ENCODE measurements at regions not wholly inside any gene's neighbourhood (a gene's known extent, or its start where the extent isn't known, plus 50 kb on each side); places are given as distances from the start of the nearest gene placed in this dataset.

GRCh38 chr11:115887727-115888126 is 383.5 kb upstream of the CADM1 start:
- H3K4me1 Mint-ChIP-seq = peaks cover 30% of the 10 kb centered on the region
- DNase-seq (ENCODE audit: low read depth, low spot score) = no peak
- no peak overlapping the region for H3K4me3 Mint-ChIP-seq
- H3K27ac Mint-ChIP-seq (ENCODE audit: unreplicated experiment) = no peak overlapping the region
- H3K36me3 Mint-ChIP-seq (ENCODE audit: low read depth) = no peaks in the 10 kb centered on the region
- TF ChIP-seq, protein P1, sequence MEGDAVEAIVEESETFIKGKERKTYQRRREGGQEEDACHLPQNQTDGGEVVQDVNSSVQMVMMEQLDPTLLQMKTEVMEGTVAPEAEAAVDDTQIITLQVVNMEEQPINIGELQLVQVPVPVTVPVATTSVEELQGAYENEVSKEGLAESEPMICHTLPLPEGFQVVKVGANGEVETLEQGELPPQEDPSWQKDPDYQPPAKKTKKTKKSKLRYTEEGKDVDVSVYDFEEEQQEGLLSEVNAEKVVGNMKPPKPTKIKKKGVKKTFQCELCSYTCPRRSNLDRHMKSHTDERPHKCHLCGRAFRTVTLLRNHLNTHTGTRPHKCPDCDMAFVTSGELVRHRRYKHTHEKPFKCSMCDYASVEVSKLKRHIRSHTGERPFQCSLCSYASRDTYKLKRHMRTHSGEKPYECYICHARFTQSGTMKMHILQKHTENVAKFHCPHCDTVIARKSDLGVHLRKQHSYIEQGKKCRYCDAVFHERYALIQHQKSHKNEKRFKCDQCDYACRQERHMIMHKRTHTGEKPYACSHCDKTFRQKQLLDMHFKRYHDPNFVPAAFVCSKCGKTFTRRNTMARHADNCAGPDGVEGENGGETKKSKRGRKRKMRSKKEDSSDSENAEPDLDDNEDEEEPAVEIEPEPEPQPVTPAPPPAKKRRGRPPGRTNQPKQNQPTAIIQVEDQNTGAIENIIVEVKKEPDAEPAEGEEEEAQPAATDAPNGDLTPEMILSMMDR (conservative IDR thresholded peaks at IDR 0.05) = no peak
- no peaks in the 10 kb centered on the region for H3K27me3 Mint-ChIP-seq (ENCODE audit: low read depth)
- H3K9me3 Mint-ChIP-seq = peaks cover 3% of the 10 kb centered on the region

- Mint-ChIP-seq H3K36me3 (ENCODE audit: low read depth) (no peaks in the 10 kb centered on the region), H3K27me3 (ENCODE audit: low read depth) (no peaks in the 10 kb centered on the region), H3K4me3 (no peak overlapping the region), H3K9me3 (peaks cover 3% of the 10 kb centered on the region), H3K4me1 (peaks cover 30% of the 10 kb centered on the region), H3K27ac (ENCODE audit: unreplicated experiment) (no peak overlapping the region)
- no peak for DNase-seq (ENCODE audit: low read depth, low spot score)
- TF ChIP-seq, protein P1 (conservative IDR thresholded peaks at IDR 0.05) = no peak
These were observed 383.1 kb upstream of the CADM1 start for GRCh38 chr11:115887316-115887715.

DNA sequence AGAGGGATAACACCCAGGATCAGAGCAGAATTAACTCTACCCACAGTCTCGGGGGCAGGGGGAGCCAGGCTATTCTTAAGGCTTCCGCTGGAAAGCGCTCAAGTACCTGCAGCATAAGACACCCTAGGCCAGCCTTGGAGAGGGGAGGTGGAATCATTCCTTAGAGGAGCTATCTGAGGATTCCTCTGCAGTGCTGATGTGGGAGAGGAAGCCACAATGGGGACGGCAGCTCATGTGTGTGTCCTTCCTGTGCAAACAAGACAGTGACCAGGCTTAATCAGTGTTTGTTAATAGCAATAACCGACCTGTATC is 382.2 kb upstream of the CADM1 start:
- no peak for DNase-seq (ENCODE audit: low read depth, low spot score)
- Mint-ChIP-seq H3K4me3 (no peak overlapping the region), H3K27me3 (ENCODE audit: low read depth) (no peaks in the 10 kb centered on the region), H3K36me3 (ENCODE audit: low read depth) (peaks cover 5% of the 10 kb centered on the region), H3K4me1 (peaks cover 30% of the 10 kb centered on the region), H3K27ac (ENCODE audit: unreplicated experiment) (no peak overlapping the region), H3K9me3 (peaks cover 10% of the 10 kb centered on the region)
- TF ChIP-seq, protein P1 (conservative IDR thresholded peaks at IDR 0.05) = no peak

GRCh38 chr11:115885535-115886421 is 381.6 kb upstream of the CADM1 start:
- Mint-ChIP-seq H3K27ac (ENCODE audit: unreplicated experiment) (peak overlapping the region; percentile 91), H3K27me3 (ENCODE audit: low read depth) (no peaks in the 10 kb centered on the region), H3K4me3 (peak overlapping the region; percentile 18), H3K36me3 (ENCODE audit: low read depth) (peaks cover 5% of the 10 kb centered on the region), H3K4me1 (peaks cover 30% of the 10 kb centered on the region), H3K9me3 (peaks cover 9% of the 10 kb centered on the region)
- DNase-seq (ENCODE audit: low read depth, low spot score) = no peak
- TF ChIP-seq, protein P1 (conservative IDR thresholded peaks at IDR 0.05) = no peak

DNA sequence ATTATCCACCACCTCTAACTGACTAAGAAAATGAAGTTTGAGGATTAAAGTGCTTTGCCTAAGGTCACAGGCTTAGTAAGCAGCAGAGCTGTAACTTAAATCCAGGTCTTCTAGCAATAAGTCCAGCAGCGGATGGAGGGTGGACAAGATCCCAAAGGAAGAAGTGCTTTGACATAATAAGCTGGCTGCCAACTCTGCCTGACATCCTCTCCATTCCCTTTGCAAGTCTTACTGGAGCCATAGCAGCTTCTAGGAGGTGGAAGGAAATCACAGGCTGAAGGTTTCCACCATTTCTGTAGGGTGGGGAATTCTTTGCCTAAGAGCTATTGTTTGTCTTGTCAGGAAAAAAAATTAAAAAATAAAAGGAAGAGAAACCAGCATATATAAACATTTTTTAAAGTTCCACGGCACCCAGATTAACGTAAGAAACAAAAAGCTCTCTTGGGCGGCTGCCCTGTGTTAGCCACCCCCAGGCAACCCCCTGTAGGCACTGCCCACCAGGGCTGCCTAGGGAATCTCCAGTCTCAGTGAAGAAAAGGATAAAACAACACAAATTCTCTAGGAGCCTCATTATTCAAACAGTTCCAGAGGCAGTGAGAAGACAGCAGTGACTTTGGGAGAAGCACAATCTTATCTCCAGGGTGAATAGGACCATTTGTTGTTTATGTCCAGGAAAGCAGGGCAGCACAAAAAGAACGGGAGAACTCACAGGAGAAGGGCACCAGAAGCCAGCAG is 380.8 kb upstream of the CADM1 start:
- peak overlapping the region; percentile 91 for H3K27ac Mint-ChIP-seq (ENCODE audit: unreplicated experiment)
- TF ChIP-seq, protein P1 (conservative IDR thresholded peaks at IDR 0.05) = no peak
- H3K36me3 Mint-ChIP-seq (ENCODE audit: low read depth) = peaks cover 8% of the 10 kb centered on the region
- no peaks in the 10 kb centered on the region for H3K27me3 Mint-ChIP-seq (ENCODE audit: low read depth)
- peaks cover 30% of the 10 kb centered on the region for H3K4me1 Mint-ChIP-seq
- H3K4me3 Mint-ChIP-seq = peak overlapping the region; percentile 18
- H3K9me3 Mint-ChIP-seq = peaks cover 6% of the 10 kb centered on the region
- no peak for DNase-seq (ENCODE audit: low read depth, low spot score)
